HG03060 (cell line): ENCODE measurements at regions not wholly inside any gene's neighbourhood (a gene's known extent, or its start where the extent isn't known, plus 50 kb on each side); places are given as distances from the start of the nearest gene placed in this dataset.

Experiments used
- ATAC-seq: cut with Tn5 transposase; IDR thresholded peaks from one replicate; pipeline ENCODE4 v1.9.1; 2021; ENCODE audit warnings: low read depth, moderate number of reproducible peaks; ENCODE audit not compliant: unreplicated experiment

DNA sequence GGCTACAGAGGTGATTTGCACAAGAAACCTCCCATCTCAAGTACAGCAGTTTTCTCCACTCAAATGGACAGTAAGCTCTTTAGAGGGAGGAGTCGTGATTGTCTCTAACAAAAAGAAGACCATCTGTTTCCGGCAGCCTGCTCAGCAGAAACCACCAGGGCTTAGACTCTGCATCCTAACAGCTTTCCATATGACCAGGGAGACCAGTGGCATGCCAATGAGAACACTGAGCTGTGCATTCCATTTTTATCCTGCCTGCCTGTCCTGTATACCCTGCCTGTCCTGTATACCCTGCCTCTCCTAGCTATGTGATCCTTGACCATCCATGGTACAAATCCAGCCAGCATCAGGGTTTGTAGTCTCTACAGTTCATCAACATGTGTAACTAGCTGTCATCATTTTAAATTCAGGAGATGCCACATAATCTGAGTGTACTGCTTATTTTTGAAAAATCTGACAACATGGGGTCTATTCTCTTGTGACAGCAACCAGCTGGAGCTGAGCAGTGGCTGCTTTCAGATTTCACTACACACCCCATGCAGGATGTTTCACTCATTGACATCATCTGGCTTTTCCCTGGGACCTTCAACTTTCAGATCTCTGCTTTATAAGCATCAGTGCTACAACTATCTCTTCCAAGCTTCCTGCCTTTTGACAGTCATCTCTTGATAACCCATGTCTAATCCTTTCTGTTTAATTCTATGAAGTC is 50.5 kb upstream of the POU2AF2 start:
- no peak for ATAC-seq

- no peak for ATAC-seq
These were observed 51.5 kb upstream of the POU2AF2 start for GRCh38 chr11:111193924-111194490.

DNA sequence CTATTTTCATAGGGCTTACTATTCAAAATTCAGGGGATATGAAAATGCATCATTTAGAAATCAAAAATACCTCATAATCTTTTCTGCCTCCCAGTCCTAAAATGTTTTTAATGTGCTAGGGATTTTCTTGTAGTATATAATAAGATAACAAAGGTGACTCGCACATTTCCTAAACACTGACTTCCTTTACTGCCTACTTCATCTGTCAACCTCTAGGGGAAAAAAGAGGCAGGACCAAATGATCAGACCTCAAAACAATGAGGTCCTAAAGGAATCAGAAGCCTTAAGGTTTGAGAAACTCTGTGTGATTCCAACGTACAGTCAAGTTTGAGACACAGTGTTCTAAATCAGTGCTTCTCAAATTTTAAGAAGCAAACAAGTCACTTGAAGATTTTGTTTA is 56.1 kb upstream of the POU2AF2 start:
- ATAC-seq: no peak

DNA sequence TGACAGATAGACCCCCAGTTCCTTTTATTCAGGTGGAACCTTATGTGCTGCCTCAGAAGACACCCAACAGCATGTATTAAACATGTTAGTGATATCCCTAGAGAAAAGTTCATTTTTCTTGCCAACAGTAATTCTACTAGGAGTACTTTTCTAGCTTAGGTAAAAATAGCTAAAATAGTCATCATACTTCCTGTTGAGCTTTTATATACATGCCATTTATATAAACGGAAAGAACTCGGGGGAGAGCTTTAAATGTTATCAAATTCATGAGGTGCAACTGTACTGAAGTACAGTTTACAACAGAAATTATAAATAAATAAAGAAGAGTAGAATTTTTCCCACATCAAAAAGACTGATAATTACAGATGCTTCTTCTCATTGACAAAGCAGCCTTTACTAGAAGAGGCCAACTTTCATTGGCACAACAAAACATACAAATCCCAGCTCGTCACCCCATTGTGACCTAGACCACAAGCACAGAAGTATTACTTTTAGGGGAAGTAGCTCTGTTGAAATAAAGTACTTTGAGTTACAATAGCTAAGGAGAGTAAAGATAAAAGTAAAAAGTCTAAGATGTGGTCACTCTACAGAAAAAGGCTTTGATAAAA is 59.1 kb upstream of the POU2AF2 start:
- ATAC-seq: no peak

DNA sequence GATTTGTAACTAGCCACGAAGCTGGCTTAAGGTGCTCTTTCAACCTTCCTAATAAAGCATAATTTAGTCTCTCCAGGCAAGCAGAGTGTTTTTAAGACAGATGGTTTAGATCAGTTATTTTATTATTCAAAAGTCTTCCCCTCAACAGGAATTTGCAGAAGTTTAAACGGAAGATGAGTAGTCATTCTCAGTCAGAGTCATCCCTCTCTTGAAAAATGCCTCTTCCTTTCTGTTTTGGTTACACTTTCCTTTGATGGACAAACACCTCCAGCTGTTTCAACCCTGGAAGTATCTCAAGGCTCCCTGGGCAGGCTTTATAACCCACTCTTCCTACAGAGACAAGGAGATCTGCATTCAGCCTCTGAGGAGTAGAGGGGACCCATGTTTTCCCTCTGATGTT is 60.3 kb upstream of the POU2AF2 start:
- no peak for ATAC-seq

DNA sequence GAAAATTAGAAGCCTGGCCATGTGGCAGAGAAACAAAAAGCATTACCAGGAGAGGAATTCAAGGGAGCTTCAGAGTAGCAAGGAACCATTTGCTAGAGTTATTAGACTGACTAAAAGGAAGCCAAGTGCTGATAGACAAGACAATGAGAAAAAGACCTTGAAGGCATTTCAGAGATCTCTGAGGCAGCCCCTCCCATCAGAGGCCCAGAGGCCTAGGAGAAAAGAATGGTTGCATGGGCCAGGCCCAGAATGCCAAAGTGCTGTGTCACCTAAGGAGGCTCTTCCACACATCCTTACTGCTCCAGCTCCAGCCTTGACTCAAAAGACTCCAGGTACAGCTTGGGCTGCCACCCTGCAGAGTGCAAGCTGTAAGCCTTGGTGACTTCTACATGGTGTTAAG is 61.8 kb upstream of the POU2AF2 start:
- ATAC-seq: no peak

DNA sequence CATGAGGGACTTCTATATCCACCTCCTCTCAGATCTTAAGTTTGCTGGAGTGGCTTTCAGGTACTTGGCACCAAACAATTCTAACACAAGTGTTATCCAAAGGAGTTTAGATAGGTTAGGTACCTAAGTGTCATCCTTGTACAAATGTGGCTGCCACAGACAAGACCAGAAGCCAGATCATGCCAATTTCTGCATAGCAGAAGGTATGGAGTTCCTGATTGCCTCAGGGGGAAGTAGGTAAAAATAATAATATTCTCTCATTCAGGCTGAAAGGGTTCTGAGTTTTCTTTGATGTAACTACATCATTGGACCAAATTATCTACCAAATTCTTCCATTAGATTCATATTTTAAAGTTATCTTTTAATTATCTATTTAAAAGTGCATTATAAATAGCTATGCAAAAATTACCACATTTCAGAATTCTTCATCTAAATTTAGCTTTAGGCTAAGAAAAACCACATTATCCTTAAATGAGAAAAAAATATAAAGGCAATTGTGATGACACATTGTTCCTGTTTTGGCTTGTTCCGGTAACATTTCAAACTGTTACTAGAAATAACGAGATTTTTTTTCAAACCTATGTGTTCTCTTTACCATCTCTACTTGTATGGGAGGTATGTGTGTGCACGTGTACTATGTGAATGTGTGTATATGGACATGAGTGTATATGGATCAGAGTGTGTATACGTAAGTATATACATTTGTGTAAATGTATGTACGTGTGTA is 66.2 kb upstream of the POU2AF2 start:
- no peak for ATAC-seq

DNA sequence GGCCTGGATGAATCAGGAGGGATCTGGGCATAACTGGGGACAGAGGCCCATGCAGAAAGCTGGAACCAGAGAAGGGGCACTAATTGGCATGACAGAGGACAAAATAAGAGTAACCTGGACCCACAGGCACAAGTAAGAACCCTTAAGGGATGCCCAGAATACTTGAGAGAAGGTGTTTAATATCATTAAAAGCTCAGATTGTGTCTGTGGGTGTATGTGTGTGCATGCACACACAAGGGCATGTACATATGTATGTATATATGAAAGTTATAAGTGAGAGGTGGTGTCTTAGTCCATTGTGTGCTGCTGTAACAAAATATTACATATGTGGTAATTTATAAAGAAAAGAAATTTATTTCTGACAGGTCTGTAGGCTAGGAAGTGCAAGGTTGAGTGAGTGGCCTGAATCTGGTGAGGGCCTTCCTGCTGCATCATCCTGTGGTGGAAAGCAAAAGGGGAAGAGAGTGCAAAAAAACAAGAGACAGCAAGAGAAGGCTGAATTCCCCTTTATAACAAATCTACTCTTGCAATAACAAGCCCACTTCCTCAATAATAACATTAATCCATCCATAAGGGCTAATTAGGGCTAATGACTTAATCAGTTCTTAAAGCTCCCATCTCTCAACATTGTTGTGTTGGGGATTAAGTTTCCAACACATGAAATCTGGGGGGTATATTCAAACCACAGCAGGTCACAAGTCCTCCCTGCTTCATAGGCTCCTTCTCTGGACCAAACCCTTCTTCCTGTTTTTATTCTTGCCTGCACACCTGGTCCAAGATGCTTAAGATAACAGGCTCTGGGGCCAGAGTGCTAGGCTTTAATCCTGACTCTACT is 68.3 kb upstream of the POU2AF2 start:
- ATAC-seq: peak; percentile 75

- ATAC-seq: no peak
These were observed 68.9 kb upstream of the POU2AF2 start for GRCh38 chr11:111176603-111177002.

GRCh38 chr11:111173221-111173620 is 72.3 kb upstream of the POU2AF2 start:
- no peak for ATAC-seq

- ATAC-seq: no peak
These were observed 73.1 kb upstream of the POU2AF2 start for GRCh38 chr11:111172321-111172862.

DNA sequence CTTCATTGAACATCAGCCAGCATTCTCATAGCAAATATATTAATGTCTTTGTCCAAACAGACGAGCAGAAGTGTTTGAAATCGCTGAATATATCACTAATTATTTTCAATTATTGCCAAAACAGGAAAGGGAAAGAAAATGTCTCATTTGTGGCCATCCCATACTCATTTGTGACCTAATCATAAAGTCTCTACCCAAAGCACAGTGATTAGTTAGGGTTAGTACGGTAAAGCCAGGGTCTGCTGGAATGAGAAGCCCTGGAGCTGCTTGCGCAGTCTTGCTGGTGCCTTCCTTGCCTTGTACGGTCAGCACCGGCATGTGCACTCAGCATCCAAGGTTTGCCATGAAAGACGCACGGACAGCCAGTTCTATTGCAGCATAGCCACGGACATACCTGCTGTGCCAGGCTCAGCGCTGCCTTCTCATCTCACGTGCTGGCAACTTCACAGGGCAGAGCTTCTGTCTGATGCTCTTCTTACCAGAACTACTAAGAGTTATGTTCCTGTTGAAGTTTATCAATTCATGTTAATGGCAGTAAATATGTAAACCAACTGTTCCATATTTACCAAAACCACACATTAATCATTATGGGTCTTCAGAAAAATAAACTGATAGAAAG is 74.7 kb upstream of the POU2AF2 start:
- ATAC-seq: no peak

DNA sequence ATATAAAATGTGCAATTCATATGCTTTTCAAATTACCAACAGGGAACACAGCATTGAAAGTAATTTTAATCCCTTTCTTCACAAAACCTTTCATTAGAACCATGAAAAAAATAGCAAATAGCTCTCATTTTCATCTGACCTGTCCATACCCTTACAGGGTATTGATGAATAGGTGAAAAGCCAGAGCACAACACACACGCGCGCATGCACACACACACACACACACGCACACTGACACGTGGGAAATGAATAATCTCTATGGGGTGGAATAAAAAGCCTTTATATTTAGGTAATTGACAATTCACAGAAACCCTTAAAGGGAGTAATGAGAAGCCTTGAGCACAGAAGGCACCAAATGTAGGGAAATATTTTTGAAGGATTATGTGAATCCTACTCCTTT is 76.2 kb upstream of the POU2AF2 start:
- ATAC-seq: no peak

GRCh38 chr11:111168871-111169270 is 76.7 kb upstream of the POU2AF2 start:
- ATAC-seq: no peak

DNA sequence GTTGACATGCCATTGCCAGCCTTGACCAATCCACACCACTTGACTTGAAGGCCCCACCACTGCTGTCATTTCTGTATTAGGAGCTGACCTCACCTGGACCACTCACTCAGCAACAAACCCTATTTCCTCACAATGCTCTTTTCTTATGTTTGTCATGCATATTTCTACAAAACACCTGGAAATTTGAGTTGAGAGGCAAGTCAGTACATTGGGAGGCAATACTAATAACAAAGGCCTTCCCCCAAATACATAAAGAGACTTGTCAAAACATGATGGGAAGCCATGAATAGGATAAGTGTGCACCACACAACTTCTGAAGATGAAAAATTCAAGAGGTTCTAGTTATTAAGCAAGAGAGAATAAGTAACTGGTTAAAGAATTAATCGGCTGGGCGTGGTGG is 77.9 kb upstream of the POU2AF2 start:
- ATAC-seq: no peak

DNA sequence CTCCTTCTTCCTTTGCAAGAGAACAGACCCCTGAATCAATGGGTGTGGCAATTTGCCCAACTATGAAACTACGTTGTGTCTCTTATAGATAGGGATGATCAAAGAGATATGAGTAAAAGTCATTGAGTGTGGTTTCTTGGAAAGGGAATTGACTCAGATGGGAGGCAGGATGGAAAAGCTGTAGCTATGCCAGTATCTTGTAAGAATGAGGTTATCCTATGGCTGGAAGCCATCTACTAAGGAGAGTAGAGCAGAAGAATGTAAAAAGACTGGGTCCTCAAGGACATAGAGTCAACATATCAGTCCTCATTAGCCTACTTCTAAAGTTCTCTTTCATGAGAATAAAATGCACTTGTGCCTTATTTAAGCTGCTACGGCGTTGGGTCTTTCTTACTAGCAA is 78.9 kb upstream of the POU2AF2 start:
- ATAC-seq: no peak

- ATAC-seq: no peak
These were observed 83.2 kb upstream of the POU2AF2 start for GRCh38 chr11:111162305-111162704.

DNA sequence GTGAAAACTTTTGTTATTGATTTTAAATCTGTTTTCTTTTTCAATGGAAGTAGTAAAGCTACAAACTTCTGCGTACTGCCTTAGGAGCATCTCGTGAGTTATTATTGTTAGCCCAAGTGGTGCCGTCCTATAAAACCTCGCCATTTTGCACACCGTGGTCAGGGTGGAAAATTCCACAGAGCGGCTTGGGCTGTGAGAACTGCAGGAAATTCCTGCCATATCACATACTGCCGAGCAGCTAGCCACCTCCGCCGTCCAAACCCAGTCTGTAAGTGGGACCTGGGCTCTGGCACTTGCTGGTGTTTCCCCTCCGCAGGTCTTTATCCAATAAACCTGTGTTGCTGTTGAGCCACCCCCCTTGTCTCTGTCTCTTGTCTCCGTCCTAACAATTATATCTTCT is 88.0 kb upstream of the POU2AF2 start:
- no peak for ATAC-seq

DNA sequence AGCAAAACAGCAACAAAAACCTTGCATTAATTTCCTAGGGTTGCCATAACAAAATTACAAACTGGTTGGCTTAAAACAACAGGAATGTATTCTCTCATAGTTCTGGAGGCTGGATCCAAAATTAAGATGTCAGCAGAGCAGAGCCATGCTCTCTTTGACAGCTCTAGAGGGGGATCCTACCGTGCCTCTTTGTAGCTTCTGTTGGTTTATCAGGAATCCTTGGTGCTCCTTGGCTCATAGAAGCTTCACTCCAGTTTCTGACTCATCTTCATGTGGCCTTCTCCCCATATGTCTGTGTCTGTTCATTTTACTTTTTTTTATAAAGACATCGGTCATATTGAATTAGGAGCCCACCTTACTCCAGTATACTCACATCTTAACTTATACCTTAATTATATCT is 90.5 kb upstream of the POU2AF2 start:
- no peak for ATAC-seq

DNA sequence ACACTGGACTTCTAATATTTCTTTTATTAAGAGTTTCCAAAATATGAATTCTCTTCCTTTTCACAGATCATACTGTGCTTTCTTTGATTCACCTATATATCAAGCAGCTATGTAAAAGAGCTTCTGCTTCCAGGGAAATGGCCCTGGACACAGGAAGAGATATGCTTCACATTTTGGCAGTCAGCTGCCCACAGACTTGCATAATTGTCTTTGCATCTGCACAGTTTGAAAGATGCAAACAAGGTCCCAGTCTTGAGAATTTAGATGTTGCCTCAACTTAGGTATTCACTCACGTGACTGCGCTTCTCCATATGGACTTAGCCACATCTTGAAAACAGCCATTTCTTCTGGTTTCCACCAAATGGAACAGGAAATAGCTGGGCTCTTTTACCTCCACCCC is 92.3 kb upstream of the POU2AF2 start:
- no peak for ATAC-seq
